HG02840 (cell line): ENCODE measurements at regions not wholly inside any gene's neighbourhood (a gene's known extent, or its start where the extent isn't known, plus 50 kb on each side); places are given as distances from the start of the nearest gene placed in this dataset.

Experiments
- ATAC-seq: cut with Tn5 transposase; IDR thresholded peaks from one replicate; pipeline ENCODE4 v1.9.1; 2021; ENCODE audit warnings: mild to moderate bottlenecking, moderate library complexity, moderate number of reproducible peaks; ENCODE audit not compliant: unreplicated experiment, low FRiP score

GRCh38 chr20:7302250-7302649 is 534.8 kb downstream of the BMP2 start:
- ATAC-seq: no peak

GRCh38 chr20:7305976-7306375 is 538.5 kb downstream of the BMP2 start:
- no peak for ATAC-seq

DNA sequence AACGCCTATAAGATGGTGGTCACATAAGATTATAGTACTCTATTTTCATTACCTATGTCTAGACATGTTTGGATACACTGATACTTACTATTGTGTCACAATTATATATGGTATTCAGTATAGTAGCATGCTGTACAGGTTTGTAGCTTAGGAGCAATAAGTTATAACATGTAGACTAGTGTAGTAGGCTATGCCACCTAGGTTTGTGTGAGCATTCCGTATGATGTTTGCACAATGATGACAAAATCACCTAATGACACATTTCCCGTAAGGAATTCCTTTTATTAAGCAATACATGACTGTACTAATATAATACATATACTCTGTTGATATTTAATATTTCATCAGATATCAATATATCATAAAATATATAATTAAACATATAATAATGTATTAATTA is 540.7 kb downstream of the BMP2 start:
- no peak for ATAC-seq

DNA sequence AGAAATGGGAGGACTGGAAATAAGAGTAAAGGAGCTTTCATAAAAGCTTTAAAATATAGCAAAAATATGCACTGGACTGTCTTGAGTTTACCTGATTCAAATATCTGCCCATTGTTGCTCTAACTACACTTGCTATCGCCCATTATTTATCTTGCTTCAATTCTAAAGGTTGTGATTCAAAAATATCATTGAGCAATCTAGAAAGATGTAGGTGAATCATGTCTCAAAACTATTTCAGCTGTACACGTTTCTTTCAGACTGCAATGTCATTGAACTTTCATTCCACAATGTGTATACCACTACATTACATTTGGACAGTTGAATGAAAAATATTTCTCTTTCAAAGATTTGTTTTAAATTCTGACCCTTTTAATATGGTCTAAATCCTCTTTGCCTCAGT is 545.6 kb downstream of the BMP2 start:
- no peak for ATAC-seq

DNA sequence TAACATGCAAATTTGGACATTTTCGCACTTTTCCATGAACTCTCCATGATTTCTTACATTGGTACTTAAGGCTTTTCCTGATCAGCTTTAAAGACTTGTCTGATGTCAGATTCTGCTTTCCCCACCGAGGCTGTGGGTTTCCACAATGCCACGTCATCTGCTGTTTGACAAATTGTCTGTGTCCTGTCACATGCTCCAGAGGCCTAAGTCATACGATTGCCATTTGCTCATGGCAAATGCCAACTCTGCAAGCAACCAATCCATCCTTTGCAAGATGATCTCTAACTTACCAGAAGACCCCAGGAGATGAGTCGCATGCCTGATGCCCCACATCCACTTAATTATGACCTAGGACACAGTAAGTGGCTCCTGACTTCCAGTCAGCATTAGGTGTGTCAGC is 556.5 kb downstream of the BMP2 start:
- ATAC-seq: no peak

- no peak for ATAC-seq
These were observed 560.3 kb downstream of the BMP2 start for GRCh38 chr20:7327810-7328209.

- ATAC-seq: no peak
These were observed 563.4 kb downstream of the BMP2 start for GRCh38 chr20:7330850-7331249.

DNA sequence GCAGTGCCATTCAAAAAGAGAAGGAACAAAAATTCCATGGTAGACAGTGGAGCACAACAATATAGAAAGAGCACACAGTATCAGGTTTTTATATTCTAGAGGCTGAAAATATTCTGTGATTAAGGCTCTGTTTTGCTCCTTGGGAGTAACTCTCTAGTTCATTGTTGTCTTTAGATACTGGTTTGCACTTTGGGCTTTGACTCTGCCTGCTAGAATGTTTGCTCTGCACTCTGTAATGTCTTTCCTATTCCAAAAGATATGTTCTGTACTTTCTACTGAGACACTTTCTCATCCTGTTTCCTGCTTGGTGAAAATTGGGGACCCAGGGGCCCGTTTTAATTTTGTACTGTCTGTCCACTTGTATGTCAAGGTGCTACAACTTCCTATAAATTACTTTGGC is 564.7 kb downstream of the BMP2 start:
- ATAC-seq: no peak

- ATAC-seq: no peak
These were observed 566.4 kb downstream of the BMP2 start for GRCh38 chr20:7333841-7334240.

DNA sequence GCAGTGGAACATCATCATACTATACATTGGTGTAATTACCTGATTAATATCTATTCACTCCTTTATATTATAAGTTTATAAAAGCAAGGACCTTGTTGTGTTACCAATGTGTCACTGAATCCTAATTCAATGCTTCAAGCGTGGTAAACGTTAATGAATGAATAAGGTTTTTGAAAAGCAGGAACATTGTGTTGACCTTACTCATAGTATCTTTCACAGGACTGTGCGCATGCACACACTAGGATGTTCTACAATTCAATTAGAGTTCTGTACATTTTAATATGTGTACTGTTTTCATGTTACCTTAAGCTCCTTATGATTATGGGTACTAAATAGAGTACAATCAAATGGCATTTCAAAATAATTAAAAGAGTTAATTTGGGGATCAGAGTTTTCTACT is 578.5 kb downstream of the BMP2 start:
- no peak for ATAC-seq

GRCh38 chr20:7346562-7346961 is 579.1 kb downstream of the BMP2 start:
- ATAC-seq: no peak

DNA sequence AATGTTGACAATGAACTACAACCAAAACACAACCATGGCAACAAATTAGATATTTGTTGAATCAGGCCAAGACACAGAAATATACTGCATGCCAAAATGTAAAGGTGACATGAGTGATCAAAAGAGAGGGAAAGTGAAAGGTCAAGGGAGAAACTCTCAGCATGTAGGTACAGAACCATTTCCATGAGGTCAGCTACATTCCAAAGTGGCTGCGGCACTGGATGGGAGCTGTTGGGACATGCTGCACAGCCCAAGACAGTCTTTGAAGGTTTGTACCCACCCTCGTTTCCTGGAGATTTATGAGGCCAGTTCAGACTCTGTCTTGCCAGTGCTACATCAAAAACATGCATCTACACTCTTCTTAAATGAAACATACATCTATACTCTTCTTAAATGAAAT is 579.9 kb downstream of the BMP2 start:
- ATAC-seq: no peak

- no peak for ATAC-seq
These were observed 580.8 kb downstream of the BMP2 start for GRCh38 chr20:7348253-7348652.

DNA sequence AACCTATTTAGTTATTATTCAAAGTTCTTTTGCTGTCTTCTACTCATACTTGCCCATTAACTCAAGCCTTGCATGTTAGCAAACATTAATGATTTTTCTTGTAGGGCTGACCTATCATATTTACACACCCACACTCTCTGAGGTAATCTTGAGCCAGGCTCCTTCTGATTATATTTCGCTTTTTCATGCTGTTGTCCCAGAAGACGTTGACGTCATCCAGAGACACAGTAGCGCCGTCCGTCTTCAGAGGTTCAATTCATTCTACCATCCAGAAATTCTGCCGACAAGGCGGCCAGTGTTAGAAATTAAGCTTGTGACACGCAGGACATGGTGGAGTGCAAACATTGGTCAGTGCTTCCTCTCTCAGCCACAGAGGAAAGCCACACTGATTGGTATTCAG is 584.7 kb downstream of the BMP2 start:
- no peak for ATAC-seq

- no peak for ATAC-seq
These were observed 585.2 kb downstream of the HAO1 start for GRCh38 chr20:7355051-7355450.

- no peak for ATAC-seq
These were observed 581.6 kb downstream of the HAO1 start for GRCh38 chr20:7358670-7359069.

- ATAC-seq: no peak
These were observed 580.5 kb downstream of the HAO1 start for GRCh38 chr20:7359739-7360138.

DNA sequence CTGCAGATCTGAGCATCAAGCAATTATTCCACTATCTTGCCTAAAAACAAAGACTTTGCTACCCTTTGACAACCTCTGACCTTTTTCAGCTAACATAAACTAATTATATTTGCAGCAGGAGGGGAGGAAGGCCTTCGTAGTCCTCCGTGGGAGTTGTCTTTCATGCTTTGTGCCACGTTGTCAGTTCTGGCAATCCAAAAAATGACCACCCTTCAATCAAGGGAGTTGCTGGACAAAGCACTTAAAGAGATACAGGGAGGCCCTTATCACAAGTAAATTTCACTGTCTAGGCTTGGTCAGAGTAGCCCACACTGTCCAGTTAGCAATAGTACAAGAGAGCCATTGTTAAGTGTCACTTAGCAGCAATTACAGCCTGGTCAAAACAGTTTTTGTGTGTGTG is 578.9 kb downstream of the HAO1 start:
- ATAC-seq: no peak

- ATAC-seq: no peak
These were observed 578.3 kb downstream of the HAO1 start for GRCh38 chr20:7361931-7362330.

- ATAC-seq: no peak
These were observed 577.7 kb downstream of the HAO1 start for GRCh38 chr20:7362601-7363000.

GRCh38 chr20:7366189-7366588 is 574.1 kb downstream of the HAO1 start:
- ATAC-seq: no peak

- ATAC-seq: no peak
These were observed 568.6 kb downstream of the HAO1 start for GRCh38 chr20:7371518-7372163.

- no peak for ATAC-seq
These were observed 564.4 kb downstream of the HAO1 start for GRCh38 chr20:7375905-7376304.
